ENCODE measurements at regions not wholly inside any gene's neighbourhood (a gene's known extent, or its start where the extent isn't known, plus 50 kb on each side); places are given as distances from the start of the nearest gene placed in this dataset.

DNA sequence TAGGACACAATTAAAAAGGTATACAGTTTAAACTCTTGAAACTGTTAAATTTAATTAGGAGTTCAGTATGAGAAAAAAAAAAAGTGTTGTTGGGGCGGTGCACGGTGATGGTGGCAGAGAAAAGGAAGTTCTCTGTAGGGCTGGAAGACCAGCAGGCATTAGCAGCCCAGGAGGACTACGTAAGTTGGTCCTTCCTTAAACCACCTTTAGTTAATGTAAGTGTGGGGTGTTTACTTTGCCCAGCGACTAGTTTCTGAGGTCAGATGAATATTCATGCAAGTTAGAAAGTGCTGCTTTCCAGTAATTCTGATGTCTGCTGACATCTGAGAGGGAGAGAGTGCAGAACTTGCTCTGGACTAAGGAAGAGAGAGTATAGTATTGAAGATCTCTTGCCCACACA is 54.9 kb downstream of the NKX2-1 start:
- DNase-seq (ENCODE audit: low read depth), result no peak

DNA sequence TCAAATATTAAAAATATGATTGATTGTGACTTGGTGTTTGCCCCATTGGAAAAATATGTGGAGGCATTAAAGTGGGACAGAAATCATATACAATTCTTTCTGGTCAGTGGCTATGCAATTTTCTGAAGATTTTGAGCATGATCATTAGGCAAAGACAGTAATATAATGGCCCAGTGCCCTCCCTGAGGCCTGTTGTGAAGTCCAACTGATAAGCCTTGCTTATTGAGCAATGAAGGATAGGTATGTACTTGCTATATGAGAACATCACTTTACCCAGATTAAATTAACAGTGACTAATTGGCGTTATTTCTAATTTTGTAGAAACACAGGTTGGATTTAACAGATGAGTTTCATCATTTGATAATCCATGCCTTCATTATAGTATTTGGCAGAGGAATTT is 57.1 kb downstream of the NKX2-1 start:
- no peak for DNase-seq (ENCODE audit: low read depth)

DNA sequence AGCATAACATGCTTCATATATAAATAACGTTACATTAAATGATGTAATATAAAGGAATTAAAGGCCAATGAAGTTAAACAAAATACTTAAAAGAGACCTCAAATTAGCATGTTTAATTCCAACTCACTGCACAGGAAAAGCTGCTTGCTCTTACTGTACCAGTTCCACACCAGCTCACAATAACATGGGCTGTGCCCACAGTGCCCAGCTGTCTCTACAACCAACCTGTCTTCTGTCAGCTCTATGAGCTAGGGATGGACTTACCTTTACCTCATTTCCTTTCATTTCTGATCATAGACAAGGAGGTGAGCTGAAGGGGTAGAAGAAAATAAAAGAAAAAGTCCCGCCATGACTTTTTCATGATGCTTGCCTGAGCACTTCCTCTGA is 64.8 kb downstream of the NKX2-1 start:
- DNase-seq (ENCODE audit: low read depth), result no peak

DNA sequence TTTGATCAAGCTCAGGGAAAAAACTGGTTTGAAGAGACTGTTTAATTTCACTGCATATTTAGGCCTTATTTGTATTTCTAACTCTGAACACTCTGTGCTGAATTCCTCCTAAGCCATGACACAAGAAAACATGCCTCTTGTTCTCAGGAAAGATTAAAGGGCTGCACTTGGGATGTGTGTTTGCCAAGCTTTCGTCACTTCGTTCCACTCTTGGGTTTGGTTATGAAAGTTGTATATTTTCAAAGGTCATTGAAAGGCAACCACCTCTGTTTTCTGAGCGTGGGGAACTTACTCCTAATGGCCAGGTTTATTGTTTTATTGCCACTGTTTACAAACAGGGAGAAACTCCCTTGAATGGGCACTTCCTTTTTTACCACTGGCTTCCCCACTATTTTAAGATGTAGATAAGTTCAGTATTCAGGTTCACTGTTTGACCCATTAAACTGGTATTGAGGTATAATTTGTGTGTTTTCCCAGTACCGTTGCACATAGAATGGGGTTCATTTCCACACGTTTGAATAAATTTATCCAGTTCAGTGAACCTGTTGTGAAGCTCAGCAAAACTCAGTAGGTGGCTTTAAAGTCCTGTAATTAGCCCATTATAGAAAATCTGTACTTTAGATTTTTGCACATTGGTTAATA is 65.3 kb downstream of the NKX2-1 start:
- DNase-seq (ENCODE audit: low read depth), result no peak

DNA sequence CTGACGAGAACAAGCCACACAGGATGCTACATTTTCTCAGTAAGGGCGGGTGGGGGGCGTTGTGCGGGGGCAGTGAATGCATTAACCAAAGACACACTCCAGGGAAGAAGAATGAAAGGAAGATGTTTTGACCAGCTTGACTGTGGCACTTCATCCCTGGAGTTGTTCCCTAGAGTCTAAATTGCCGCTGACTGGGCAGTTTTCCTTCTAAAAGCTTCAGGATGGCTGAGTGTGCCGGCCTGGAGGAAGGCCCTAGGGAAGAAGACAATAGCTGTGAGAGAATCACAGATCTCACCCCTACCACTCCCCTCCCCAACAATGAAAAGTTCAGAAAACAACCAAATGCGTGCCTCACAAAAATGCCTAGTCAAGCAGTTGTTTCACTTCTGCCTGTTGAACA is 67.2 kb downstream of the NKX2-1 start:
- no peak for DNase-seq (ENCODE audit: low read depth)

DNA sequence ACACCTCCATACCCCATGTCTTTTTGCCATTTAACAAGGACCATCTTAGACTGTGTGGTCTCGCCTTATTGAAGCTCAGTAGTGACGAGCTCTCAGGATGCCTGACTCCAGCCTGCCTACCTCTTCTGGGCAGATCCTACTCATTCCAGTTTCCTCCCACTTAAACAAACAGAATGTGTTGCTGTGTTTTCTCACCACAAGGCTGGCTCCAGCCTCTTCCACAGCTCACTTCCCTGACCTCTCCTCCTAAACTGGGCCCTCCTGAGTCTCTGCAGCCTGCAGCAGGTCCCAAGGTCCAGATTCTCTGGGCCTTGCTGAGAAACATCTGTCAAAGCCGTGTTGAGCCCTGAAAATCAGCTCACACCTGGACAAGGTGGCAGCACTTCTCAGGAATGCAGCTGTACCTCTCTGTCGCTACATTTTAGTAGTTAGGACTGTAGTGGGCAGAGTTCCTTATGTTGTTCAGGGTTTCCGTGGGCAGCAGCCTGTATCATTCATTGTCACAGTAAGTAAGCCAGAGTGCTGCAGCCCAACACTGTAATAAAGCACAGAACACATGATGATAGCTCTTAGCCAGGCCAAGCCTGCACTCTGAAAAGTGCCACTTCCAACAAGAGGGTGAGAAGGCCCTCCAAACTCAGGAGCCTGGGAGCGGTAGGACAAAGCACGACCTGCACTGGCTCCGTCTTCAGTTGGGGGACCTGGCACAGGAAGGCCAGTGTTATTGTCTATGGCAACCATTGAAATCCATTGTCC is 68.5 kb downstream of the NKX2-1 start:
- DNase-seq (ENCODE audit: low read depth), result no peak

DNA sequence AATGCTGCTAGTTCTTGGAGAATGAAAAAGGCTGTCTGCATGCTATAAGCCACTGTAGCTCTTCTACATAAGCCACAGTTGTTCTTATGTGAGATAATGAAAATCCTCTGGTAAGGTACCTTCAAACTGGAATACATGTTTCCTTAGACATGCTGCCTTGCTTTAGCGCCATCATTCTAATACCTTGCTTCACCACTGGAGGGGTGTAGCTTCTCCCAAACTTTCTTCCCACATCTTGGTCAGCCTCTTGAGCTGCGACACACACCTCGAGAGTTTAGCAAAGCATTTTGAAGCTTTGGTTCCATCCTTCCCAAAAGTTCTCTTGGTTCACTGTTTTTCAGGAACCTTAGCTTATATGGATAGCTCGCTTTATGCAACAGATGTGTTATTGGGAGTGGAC is 69.5 kb downstream of the NKX2-1 start:
- DNase-seq (ENCODE audit: low read depth), result peak; percentile 33

DNA sequence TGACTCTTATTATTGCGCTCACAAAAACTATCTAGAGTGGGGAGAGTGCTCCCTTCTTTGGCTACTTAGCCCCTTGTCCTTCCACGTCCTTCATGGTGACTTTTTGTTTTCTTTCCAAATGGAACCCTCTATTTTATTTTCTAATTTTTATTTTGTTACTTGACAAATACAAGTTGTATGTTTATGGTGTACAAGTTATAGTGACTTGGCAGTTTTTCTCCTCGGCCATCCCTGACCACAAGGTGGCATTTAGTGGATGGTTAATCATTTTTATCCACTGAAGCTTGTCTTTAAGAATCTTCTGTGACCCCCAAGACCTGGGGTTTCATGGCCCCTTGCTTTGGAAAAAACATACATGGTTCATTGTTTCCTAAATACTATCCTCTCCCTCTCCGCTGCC is 70.1 kb downstream of the NKX2-1 start:
- DNase-seq (ENCODE audit: low read depth), result no peak

DNA sequence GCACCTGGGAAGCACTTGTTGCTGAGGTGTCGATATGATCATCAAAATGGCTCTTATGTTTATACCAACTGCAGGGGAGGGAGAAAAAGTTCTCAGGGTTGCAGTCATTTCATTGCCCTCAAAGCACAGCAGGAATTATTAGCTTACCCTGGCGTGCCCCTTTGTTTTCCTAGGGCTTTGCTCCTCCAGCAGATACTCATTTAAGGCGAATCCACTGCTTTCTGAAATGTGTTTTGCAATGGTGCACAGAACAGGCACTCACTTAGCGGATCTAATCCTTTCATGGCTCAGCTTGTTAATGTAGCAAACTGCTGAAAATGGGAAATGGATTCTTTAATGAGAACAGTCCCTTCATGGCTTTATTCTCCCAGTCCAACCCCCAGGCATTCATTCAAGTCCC is 76.7 kb downstream of the NKX2-1 start:
- no peak for DNase-seq (ENCODE audit: low read depth)

DNA sequence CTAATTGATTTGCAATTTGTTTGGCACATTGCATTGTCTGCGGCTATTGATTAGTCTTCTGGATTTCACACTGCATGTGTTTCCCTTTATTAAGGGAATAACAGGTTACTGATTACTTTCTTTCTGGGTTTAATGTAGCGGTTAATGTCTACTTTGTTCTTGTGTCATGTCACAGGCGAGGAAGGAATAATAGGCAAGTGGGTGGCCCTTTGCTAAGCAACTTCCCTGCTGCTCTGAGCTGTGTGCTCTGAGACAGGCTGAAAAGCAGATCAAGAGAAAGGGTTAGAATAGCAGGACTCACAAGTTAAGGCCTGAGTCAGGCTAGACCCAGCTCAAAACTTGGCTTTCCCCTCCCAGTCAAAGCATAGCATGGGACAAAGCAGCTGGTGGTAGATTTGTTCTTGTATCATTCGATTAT is 77.2 kb downstream of the NKX2-1 start:
- DNase-seq (ENCODE audit: low read depth), result no peak

DNA sequence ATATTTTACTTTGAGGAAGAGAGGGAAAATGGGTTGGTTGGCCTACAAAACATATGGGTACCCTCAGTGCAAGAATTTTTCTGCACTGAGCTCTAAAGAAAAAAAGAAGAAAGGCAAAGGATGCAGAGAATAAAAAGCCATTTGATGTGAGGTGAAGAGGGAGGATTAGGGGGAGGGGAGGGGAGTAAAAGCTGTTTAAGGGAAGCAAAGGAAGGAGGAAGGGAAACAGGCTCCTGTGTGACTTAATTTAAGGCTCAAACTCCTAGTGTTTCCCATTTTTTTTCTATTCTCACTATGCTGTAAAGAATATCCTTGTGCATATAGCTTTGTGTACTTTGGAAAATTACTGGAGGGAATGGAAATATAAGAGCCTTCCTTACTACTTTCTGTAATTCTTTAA is 78.7 kb downstream of the NKX2-1 start:
- no peak for DNase-seq (ENCODE audit: low read depth)

DNA sequence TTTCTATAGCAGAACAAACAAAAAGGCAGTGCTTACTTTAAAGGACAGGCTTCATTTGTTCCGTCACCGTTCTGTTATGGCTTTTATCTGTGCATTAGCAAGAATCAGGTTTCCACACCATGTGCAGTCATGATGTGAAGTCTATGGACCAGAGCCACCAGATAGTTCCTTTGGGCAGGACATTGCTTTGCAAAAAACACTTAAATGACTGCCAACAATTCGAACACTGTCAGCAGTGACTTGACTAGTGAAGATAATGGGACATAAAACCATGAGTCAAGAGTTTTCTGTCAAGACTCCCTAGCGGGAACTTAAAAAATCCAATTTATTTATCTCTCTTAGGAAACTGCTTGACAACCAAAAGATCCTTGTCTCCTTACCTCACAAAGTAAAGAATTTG is 80.3 kb downstream of the NKX2-1 start:
- DNase-seq (ENCODE audit: low read depth), result no peak

DNA sequence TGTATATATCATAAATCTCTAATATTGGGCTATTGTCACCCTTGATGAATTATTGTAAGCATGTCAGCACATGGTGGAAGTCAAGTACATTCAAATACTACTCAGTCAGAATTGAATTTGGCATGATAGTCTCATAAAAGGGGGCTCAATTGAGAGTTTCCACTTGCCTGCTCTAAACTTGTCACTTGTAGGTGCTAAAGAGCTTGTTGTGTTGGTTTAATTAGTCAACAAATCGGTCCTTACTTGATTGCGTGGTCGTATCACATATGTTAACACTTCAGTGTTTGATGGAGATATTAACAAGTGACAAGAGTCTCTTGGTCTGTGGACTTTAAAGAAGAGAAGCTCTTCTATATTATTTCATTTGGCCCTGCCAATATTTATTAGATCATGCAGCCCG is 81.1 kb downstream of the NKX2-1 start:
- no peak for DNase-seq (ENCODE audit: low read depth)

DNA sequence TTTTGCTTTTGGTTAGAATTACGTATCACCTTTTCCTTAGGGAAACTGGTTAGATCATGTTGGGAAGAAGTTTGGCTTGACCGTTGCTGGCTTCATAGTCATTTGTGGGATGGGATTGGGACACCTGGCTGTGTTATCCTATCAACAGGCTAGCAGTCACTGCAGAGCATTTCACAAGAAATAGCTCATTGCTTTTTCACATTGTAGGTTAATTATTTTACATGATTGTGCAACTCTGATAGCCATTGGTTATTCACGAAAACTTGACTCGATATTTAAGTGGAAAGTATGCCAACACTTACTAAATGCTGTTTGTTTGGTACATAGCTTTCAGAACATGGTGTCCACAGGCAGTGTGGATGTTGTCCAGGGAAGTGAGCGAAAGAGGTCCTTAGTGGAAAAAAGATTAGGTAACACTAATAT is 89.4 kb downstream of the NKX2-1 start:
- DNase-seq (ENCODE audit: low read depth), result no peak

DNA sequence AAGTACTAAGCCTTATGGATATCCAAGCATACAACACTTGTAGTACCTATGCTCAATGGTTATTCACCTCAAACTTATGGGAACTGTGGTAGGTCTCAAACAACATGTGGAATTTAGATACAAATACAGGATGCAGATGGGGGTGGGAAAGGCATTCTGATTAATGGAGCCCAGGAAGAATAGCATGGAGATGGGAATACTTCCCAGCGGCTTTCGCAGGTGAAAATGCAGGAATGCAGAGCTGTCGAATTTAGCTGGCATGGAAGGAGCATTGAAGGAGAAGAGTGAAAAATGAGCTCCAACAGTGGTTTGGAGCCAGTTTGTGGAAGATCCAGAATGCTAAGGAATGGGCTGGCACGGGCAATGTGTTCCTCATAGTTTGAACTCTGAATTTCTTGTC is 89.9 kb downstream of the NKX2-1 start:
- no peak for DNase-seq (ENCODE audit: low read depth)

DNA sequence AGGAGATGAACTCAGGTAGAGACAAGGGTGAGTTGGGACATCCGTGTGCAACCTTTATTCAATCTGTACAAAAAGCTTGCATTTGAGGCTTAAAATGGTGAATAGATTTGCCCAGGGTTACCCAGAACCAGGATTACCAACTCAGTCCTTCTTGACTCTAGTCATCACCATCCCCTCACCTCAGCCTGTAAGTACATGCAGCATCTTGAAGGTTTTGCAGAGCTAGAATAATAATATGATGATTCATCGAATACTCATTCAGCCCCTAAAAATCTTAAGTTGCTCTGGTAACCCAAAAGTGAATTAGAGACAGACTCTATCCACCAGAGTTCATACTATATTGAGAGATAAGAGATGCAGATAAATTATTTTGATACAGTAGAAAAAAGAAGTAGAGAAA is 90.3 kb downstream of the NKX2-1 start:
- no peak for DNase-seq (ENCODE audit: low read depth)

DNA sequence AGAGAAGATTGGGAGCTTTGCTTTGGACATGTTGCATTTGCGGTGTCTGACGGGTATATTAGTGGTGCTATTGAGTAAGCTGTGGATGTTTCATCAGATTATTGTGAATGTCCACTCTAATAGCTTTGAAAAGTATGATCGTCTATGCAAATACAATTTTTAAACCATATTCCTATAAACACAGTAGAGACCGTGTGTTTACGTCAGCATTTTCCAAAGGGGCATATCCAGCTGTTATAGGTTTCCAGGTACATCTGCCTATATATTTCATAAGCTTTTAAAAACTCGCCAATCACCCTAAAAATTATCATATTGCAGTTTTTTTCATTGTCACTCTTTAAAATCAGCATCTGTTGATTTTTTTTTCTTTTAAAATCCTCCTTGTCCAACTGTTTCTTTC is 91.7 kb downstream of the NKX2-1 start:
- no peak for DNase-seq (ENCODE audit: low read depth)

DNA sequence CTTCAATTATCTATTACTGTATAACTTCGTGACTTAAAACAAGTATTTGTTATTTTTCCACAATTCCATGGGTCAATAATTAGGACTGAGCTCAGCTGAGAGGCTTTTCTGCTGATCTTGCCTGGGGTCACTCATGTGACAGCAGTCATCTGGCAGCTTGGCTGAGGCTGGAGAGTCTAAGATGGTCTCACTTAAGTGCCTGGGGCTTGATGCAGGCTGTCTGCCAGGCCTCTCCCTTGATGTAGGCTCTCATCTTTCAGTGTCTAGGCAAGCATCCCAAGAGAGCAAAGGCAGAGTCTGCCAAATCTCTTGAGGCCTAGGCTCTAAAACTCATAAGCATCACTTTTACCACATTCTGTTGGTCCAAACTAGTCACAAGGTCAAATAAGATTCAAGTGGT is 93.2 kb downstream of the NKX2-1 start:
- no peak for DNase-seq (ENCODE audit: low read depth)

DNA sequence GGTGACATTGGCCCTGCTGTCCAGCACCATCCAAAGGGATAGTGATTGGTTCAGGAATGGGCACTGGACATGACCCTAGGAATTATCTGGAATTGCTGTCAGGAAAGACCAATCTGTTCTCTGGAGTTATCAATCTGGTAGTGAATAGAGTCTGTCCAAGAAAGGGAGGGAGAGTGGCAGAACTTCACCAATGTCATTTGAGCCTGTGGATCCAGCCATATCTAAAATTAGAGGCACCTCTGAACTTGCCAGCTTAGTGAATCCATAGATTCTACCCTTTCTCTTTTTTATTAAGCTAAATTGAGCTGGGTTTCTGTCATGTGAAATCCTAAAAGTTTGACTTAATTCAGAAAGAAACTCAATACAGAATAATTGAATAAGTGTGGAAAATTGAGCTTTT is 93.9 kb downstream of the NKX2-1 start:
- no peak for DNase-seq (ENCODE audit: low read depth)

DNA sequence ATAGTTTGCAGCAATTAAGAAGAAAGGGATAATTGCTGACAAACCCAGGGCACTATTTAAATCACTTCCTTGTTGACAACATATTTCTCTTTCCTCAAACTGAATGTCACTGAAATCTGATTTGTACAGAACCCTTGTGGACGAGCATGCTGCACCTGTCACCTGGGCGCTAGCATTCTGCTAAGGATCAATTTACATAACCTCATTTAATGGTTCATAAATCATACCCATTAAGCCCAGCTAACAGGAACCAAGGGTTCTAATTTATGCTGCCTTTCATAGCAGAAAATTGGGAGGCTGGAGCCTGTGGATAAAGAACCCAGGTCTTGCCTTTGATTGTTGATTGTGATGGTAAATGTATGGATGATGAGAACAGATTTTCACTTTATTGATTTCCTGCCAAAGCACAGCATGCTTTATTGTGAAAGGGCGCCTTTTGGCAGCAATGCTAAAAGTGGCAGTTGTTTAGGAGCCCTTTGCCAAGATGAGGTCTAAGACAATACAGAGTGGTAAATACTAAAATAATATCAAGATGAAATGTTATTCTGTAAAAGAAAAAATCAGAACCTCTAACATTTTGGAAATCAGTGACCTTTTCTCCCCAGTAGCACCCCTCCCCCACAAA is 95.4 kb downstream of the NKX2-1 start:
- no peak for DNase-seq (ENCODE audit: low read depth)

DNA sequence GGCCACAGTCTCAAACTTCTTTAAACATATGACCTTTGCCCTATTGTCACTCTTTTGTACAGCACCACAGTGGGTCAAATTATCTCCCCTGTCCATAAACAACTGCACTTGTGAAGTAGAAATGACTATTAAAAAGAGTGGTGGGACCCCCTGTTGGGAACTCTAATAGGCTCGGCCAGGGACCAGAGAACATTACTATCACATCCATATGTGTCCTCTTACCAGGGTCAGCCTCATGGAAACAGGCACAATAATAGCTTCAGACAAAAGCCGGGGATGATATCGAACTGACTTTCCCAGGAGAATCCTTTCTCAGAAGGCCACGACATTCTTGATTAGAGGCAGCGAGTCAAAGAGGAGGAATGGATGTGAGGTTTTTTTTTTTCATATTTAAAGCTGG is 96.6 kb downstream of the NKX2-1 start:
- DNase-seq (ENCODE audit: low read depth), result no peak

DNA sequence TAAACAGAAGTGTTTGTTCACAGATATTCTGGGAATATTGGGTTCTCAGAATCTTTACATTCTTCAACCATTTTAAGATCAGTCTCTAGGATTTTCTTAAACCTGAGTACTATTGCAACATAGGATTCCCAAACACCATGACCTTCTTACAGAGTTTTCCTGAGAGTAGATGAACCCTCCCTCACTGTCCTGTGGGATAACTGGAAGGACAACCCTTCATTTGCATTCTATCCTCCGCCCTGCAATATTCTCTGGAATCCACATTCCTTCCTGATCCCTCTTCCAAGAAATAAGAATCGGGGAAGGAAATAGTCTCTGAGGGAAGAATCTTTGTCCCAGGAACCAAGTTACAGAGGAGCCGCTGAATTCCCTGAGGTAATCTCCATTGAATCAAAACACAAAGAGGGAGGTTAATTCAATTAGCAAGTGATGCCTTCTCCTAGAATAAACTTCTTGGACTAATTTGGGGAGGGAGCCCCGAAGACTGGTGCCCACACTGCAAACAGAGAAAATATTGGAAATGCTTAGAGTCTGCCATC is 99.8 kb upstream of the MBIP start:
- DNase-seq (ENCODE audit: low read depth), result no peak

DNA sequence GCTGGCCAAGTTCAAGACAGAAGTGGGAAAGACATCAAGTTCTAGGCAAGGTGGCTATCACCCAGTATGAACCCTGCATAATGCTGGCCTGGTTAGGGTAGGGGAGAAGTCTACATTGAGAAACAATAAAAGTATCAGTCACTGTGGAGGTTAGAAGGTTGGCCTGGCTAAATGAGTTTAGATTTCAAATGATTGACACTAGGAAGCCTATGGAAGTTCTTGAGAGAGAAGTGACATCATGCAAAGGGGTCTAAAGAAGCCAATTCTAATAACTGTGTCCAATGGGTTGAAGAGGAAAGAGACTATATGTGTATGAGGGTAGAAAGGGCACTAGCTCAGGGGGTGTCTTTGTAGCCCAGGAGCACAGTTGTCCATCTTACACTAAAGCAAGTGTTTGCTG is 98.5 kb upstream of the MBIP start:
- no peak for DNase-seq (ENCODE audit: low read depth)
